ENCODE measurements at regions not wholly inside any gene's neighbourhood (a gene's known extent, or its start where the extent isn't known, plus 50 kb on each side); places are given as distances from the start of the nearest gene placed in this dataset.

- CTCF ChIA-PET, result interaction anchor here (1.8 kb wide), 1 partner anchor 12 kb away, joined by 7 read pairs; no protein-coding TSS in a partner anchor
Observed at GRCh38 chr5:122691931-122692330, 82.9 kb upstream of the SNX2 start.

More at GRCh38 chr5:122691931-122692330, 82.9 kb upstream of the SNX2 start:
- no peaks in the 10 kb centered on the region for H4K20me1 ChIP-seq (replicated peaks; ENCODE audit: control insufficient read depth, extremely low read depth, insufficient read depth, low read length)
- no peaks in the 10 kb centered on the region for H3K27me3 ChIP-seq (ENCODE audit: control insufficient read depth in 2 of 2, insufficient read depth in 2 of 2, low read length in 2 of 2)
- no peaks in the 10 kb centered on the region for H3K36me3 ChIP-seq (ENCODE audit: control insufficient read depth in 2 of 2, extremely low read depth in 1 of 2, insufficient read depth in 2 of 2, low read length in 2 of 2)
- H2AFZ ChIP-seq (ENCODE audit: low read depth, low read length), result no peak overlapping the region
- H3K9me3 ChIP-seq (replicated peaks; ENCODE audit: control insufficient read depth, insufficient read depth, low read length), result no peaks in the 10 kb centered on the region
- no peak overlapping the region for H3K4me2 ChIP-seq (ENCODE audit: insufficient read depth, low read length)
- no peaks in the 10 kb centered on the region for H3K9me1 ChIP-seq (replicated peaks; ENCODE audit: control insufficient read depth, extremely low read depth, insufficient read depth, low read length)
- no peak overlapping the region for H3K4me3 ChIP-seq (replicated peaks in 1 of 3; ENCODE audit: insufficient read depth in 1 of 3, low read depth in 1 of 3, low read length in 3 of 3)
- BruUV-seq (replicated peaks), result no TSS peak
- no peaks in the 10 kb centered on the region for H3K79me2 ChIP-seq (ENCODE audit: control insufficient read depth, insufficient read depth, low read length)
- no peak for TF ChIP-seq JUN (IDR thresholded peaks at IDR 0.05; ENCODE audit: borderline replicate concordance, insufficient read depth, insufficient read length, low read depth)
- no peak for TF ChIP-seq MYC (IDR thresholded peaks at IDR 0.05; ENCODE audit: low read depth, low read length)
- TF ChIP-seq POLR2AphosphoS5 (IDR thresholded peaks at IDR 0.05; ENCODE audit: insufficient read depth, low read depth, low read length), result no peak
- no peak for TF ChIP-seq MAX (IDR thresholded peaks at IDR 0.05; ENCODE audit: insufficient read depth, insufficient read length)
- TF ChIP-seq FOS (IDR thresholded peaks at IDR 0.05; ENCODE audit: borderline replicate concordance, insufficient read depth, low read length), result no peak
- TF ChIP-seq POLR2A (IDR thresholded peaks at IDR 0.05; ENCODE audit: low read depth, low read length), result no peak
- TF ChIP-seq EZH2 (IDR thresholded peaks at IDR 0.05; ENCODE audit: borderline replicate concordance, low read depth, low read length, severe bottlenecking), result no peak
- TF ChIP-seq CTCF (IDR thresholded peaks at IDR 0.05; ENCODE audit: extremely low read depth in 1 of 2, insufficient read depth in 1 of 2, low read depth in 1 of 2, low read length in 2 of 2), result no peak
- TF ChIP-seq GATA2 (IDR thresholded peaks at IDR 0.05; ENCODE audit: insufficient read depth, insufficient read length, low read depth, low read length), result no peak
- H3K9ac ChIP-seq (replicated peaks; ENCODE audit: extremely low read depth, insufficient read depth, low read length), result no peak overlapping the region
- dilution Hi-C loops (cut with MboI; ENCODE audit: extremely low pct_ligation_motif_present, low sequenced_read_pairs) (no loop called here), intact Hi-C loops (cut with micrococcal nuclease) (no loop called here)
- H3K27ac ChIP-seq (ENCODE audit: insufficient read depth, low read depth, low read length), result no peak overlapping the region
- POLR2A ChIA-PET, result no interaction called here
- H3K4me1 ChIP-seq (ENCODE audit: control insufficient read depth, extremely low read depth, insufficient read depth, low read length), result no peaks in the 10 kb centered on the region
- FAIRE-seq, result no peak
- DNase-seq (ENCODE audit: low read depth, low spot score), result no peak
